Astrocyte of the spinal cord (primary cell): ENCODE measurements at regions not wholly inside any gene's neighbourhood (a gene's known extent, or its start where the extent isn't known, plus 50 kb on each side); places are given as distances from the start of the nearest gene placed in this dataset.

ENCODE experiments used
- DNase-seq: peaks from one replicate; pipeline ENCODE4 v3.0.0; 2011; ENCODE audit warnings: low read depth, low spot score
- H3K4me3 ChIP-seq: 2 replicates; pipeline ENCODE4 v1.5.1; 2011; ENCODE audit warnings: low read depth, mild to moderate bottlenecking, low read length, moderate library complexity
- in situ Hi-C: cut with HindIII; loops from 2 replicates; pipeline ENCODE4 v1.10.0; 2017; ENCODE audit warnings: low sequenced_read_pairs
- TF ChIP-seq, protein P1 (sequence below): IDR thresholded peaks from 2 replicates; pipeline ENCODE4 v1.5.1; 2012; ENCODE audit warnings: low read depth, mild to moderate bottlenecking, low read length, inconsistent platforms

DNA sequence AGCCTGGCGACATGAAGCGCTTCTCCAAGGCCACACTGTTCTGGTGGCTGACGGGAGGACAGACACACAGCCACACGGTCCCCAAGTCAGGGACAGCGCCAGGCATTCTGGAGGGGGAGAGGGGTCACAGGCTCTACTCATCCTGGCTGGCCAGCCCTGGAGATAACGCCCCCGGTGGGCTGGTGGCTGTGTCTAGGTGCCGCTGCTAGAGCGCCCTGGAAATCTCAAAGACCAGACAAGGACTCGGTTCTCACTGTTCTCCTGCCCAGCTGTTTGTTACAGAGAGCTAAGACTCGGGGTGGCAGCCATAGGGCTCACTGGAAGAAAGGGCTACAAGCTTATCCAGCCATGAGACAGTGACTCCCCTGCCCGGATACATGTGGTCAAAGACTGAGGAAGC is 72.0 kb downstream of the KCNF1 start:
- H3K4me3 ChIP-seq: no peak overlapping the region
- in situ Hi-C loops: no loop called here
- DNase-seq: no peak
- TF ChIP-seq, protein P1, sequence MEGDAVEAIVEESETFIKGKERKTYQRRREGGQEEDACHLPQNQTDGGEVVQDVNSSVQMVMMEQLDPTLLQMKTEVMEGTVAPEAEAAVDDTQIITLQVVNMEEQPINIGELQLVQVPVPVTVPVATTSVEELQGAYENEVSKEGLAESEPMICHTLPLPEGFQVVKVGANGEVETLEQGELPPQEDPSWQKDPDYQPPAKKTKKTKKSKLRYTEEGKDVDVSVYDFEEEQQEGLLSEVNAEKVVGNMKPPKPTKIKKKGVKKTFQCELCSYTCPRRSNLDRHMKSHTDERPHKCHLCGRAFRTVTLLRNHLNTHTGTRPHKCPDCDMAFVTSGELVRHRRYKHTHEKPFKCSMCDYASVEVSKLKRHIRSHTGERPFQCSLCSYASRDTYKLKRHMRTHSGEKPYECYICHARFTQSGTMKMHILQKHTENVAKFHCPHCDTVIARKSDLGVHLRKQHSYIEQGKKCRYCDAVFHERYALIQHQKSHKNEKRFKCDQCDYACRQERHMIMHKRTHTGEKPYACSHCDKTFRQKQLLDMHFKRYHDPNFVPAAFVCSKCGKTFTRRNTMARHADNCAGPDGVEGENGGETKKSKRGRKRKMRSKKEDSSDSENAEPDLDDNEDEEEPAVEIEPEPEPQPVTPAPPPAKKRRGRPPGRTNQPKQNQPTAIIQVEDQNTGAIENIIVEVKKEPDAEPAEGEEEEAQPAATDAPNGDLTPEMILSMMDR: no peak

DNA sequence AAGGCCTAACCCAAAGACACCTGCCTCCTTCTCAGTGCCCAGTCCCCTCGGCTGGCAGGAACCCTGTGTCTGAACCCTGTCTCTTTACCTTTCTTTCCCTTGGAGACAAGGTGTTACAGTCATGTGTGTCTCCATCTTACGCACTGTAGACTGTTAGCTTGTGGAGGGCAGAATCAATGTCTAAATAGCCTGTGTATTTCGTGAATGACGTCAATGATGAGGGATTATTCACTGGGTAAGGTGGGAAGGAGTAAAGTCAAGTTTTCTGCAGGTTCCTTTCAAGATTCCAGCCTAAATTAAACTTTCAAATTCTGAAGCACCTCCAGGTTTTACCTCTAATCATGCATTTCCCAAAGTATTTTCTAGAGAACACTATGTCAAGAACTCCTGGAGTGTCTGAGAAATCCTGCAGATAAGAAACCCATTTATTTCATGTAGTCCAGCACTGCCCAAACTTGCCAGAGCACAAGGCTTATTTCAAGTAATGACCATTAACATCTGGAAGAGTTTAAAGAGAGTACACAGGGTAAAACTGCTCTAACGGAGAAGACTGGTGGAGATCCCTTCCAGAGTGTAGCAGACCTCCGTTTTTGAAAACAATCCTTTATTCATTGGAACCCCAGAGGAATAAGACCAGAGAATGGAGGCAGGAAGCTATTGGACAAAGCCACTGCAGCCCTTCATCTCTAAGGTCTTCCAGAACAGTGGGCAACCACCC is 72.8 kb downstream of the KCNF1 start:
- TF ChIP-seq, protein P1: no peak
- DNase-seq: no peak
- H3K4me3 ChIP-seq: no peak overlapping the region
- in situ Hi-C loops: no loop called here

DNA sequence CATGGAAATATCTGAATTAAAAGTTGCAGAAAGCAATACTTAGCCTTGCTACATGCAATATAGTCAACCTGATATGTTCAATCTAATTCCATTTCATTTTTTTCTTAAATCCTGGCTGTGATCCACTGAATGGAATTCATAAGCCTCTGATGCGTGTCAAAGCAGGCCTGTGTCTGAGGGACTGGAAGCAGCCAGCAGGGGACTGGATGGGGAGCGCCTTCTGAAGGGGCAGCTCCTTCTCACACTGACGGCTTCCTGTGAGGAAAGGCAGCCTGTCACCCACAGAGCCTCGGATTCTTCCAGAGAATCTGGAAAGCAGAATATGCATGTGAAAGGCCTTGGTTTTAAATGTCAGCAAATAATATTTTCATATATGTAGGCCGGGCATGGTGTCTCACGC is 73.5 kb downstream of the KCNF1 start:
- no peak for DNase-seq
- H3K4me3 ChIP-seq: no peak overlapping the region
- in situ Hi-C loops: no loop called here
- TF ChIP-seq, protein P1: no peak

DNA sequence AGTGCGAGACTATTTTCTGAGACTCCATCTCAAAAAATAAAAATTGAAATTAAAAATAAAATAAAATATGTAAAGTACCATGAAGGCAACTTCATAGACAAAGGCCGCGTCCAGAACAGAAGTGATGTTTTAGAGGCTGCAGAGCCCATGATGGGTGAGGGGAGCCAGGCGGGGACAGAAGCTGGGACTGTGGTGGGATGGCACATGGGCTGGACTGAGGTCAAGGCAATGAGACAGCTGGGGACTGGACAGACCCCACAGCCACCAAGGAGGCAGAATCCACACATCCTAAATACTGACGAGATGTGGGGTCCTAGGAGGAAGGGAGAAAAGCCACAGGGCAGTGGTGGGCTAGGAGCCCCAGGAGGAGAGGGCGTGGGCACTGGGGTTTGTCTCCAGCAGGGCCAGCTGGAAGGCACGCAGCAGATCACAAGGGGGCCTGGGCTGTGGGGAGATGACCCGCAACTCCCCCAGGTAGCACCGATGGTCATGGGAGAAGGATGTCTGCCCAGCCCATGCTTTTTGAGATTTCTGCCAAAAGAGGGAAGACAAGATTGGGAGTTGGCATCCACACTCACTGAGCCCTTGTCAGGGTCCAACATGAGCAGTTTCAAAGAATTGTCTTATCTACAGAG is 74.3 kb downstream of the KCNF1 start:
- DNase-seq: no peak
- in situ Hi-C loops: no loop called here
- TF ChIP-seq, protein P1: no peak
- no peak overlapping the region for H3K4me3 ChIP-seq

DNA sequence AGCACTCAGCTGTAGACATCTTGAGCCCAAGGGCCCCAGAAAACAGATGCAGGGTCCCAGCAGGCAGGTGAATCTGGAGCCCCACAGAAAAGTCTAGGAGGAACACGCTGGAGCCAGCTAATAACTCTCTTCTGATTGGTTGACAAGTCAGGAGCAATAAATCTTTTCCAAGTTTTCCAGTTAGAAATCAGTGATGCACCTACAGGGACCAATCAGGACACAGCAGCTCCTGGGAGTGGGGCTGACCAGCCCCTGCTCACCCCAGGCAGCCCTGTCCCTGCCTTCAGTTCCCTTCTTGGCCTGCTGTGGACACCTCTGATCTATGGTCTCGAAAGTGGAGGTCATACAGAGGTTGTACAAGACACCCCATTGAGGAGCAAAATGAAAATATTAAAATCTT is 75.7 kb downstream of the KCNF1 start:
- in situ Hi-C loops: no loop called here
- no peak for DNase-seq
- TF ChIP-seq, protein P1: no peak
- H3K4me3 ChIP-seq: no peak overlapping the region

DNA sequence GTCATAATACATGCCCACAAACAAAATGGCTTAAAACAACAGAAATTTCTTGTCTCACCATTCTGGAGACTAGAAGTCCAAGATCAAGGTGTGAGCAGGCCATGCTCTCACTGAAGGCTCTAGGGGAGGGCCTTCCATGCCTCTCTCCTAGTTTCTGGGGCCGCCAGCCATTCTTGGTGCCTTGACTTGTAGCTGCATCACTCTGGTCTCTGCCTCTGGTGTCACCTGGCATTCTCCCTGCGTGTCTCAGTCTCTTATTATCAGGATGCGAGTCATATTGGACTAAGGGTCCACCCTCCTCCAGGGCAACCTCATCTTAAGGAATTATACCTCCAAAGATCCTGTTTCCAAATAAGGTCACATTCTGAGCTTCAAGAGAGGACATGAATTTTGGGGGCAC is 76.1 kb downstream of the KCNF1 start:
- TF ChIP-seq, protein P1: no peak
- DNase-seq: no peak
- in situ Hi-C loops: no loop called here
- no peak overlapping the region for H3K4me3 ChIP-seq
